ENCODE measurements at regions not wholly inside any gene's neighbourhood (a gene's known extent, or its start where the extent isn't known, plus 50 kb on each side); places are given as distances from the start of the nearest gene placed in this dataset.

- no peak for TF ChIP-seq CTCF (IDR thresholded peaks at IDR 0.05)
- TF ChIP-seq POLR2A (IDR thresholded peaks at IDR 0.05) = no peak
- no peak for TF ChIP-seq EP300 (IDR thresholded peaks at IDR 0.05)
Observed at GRCh38 chr20:55893031-55893430, 112.3 kb downstream of the CBLN4 start.
